TTC549 (cell line): ENCODE measurements at regions not wholly inside any gene's neighbourhood (a gene's known extent, or its start where the extent isn't known, plus 50 kb on each side); places are given as distances from the start of the nearest gene placed in this dataset.
A peak's percentile ranks its signal among the peaks of the same experiment; 100 is the strongest.
"Not testable (repeated sequence)": the region's sequence is repeated elsewhere in the genome, so short reads cannot be mapped to it uniquely, and the experiment has no call there.

Experiments used
- FAIRE-seq: peaks from 2 replicates; lab custom pipeline; 2012; peaks lifted over from hg19 to GRCh38; lab: Jason Lieb, UNC

DNA sequence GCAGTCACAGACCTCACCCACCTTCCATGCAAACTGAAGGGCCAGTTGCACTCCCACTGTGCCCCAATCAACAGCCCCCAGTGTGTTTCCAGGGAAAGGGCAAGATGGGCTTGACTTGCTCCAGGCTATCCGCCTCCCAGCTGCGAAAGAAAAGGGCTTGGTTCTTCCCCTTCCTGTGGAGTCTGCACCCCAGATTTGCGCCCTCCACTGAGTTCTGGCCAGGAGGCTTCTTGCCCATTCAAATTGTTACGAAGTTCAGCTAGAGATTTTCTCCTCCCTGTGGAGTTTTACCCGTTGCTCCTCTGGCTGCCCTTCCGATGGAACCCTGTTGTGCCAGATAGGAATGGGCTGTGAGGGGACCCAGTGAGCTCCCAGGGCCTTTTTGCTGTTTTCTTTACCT is 1096.9 kb upstream of the ALCAM start:
- FAIRE-seq = no peak

DNA sequence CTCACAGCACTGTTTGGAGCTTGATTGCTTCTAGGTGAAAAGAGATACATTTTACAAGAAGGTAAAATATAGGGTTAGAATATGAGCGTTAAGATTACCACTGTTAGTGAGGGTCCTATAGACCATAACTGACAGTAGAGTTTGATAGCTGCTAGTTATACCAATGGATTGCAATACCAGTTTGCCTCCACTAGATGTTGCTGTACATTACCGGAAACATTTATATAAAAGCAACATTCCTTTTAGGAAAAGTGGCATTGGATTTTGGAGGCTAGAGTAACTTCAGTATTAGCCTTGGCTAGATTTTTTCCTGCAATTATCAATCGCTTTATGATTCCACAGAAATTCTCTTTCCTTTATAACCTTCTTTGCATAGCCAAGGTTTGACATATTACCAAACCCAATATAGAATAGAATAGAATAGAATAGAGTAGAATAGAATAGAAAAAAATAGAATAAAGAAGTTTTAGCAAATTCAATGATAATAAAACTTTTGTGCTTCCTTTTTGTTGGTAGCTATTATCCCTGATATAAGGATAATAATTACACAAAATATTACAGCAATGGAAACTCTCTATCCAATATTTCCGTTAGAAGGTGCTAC is 1093.6 kb upstream of the ALCAM start:
- peak; percentile 15 for FAIRE-seq

DNA sequence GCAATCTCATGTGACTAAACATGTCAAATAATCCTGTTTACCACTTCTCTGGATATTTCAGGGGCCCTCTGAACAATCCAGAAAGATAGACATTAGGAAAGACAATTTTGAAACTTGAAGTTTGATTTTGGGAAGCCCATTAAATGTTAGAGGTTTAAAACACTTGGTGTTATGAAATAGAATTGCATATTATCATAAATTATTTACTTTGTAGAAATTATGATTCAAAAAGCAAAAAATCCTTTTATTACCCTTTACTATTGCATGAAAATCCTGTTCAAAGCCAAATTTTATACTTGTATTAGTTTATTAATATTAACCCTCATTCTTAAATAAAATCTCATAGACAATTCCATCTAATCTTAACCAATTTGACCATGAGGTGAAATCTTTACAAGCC is 1091.5 kb upstream of the ALCAM start:
- no peak for FAIRE-seq

GRCh38 chr3:104279617-104280016 is 1087.1 kb upstream of the ALCAM start:
- no peak for FAIRE-seq

DNA sequence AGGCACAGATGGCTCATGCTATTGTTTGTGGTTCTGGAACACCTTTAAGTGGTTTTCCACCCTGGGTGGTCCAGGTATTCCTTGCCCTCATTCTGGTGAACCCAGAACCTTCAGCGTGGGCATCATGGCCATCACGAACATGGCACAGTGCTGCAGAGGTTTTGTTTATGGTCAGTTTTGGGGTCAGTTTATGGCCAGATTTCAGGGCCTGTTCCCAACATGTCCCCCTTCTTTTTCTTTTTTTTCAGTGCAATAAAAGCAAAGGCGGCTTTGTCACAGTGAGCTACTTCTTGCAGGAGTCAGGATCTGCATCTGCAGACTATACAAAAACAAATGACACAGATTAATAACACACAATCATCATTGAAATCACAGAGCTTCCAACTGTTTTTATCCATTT is 1085.0 kb upstream of the ALCAM start:
- FAIRE-seq = no peak

DNA sequence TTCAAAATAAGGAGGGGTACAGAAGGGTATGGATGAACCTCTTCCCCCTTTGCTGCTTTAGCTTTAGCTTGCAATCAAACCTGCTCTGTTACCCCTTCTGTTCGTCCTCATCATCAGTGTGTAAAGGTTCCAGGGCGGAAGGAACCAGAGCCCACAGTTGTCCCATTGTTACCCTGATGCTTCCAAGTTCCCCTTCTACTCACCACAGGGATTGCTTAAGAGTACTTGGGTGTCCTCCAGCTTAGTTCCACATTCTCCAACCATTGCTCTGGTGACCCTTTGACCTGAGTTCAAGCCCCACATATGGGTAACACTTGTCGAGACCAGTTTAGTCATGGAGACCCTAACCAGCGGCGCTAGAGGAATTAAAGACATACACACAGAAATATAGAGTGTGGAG is 1080.1 kb upstream of the ALCAM start:
- FAIRE-seq = no peak

- no peak for FAIRE-seq
Observed at GRCh38 chr3:104291437-104291851, 1075.3 kb upstream of the ALCAM start.

DNA sequence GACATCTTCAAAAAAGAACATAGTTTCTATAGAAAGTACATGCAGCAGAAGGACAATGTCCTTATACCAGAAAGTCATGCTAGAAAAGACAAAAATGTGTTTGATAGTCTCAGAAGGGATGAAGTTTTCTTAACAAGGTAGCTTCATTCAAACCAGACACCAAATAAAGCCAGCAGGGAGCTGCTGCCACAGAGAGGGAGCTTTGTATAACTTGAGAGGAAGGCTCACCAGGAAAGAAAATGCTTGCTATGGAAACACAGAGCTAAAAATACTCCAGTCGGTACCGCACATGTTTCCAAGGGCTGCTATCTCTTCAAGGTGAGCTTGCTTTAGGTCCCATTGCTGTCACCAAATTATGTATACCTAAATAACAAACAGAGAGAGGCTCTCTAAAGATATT is 1074.8 kb upstream of the ALCAM start:
- FAIRE-seq = no peak

GRCh38 chr3:104297617-104298016 is 1069.1 kb upstream of the ALCAM start:
- no peak for FAIRE-seq

DNA sequence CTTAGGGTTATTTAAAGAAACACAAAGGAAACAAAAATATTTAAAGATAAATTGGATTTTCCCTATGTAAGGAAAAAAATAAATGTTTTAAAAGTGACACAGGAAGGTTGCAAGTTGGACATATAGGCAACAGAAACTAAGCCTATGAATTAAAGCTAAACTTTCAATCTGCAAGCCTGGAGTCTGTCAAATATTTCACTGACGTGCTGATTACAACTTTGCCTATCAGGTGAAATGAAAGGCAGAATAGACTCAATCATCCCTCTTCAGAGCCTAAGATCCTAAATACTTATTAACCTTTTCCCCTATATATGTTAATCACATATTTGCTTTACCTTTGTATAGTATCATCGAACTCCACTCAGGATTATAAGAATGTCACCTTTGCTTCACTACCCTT is 1068.0 kb upstream of the ALCAM start:
- FAIRE-seq = no peak

DNA sequence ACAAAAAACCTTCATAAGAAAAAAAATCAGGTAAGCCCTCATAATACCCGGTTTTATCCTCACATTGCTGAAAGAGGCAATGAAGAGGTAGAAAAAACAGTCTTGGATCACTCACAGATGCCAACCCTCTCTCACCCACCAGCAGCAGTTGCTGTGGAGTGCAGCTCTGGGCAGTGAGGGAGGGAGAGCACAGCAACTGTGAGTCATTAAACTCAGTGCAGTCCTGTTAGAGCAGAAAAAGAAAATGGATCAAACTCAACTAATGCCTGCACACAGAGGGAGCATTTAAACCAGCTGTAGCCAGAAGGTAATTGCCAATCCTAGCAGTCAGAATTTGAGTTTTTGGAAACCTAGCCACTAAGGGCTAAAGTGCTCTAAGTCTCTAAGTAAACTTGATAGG is 1050.6 kb upstream of the ALCAM start:
- FAIRE-seq = no peak

DNA sequence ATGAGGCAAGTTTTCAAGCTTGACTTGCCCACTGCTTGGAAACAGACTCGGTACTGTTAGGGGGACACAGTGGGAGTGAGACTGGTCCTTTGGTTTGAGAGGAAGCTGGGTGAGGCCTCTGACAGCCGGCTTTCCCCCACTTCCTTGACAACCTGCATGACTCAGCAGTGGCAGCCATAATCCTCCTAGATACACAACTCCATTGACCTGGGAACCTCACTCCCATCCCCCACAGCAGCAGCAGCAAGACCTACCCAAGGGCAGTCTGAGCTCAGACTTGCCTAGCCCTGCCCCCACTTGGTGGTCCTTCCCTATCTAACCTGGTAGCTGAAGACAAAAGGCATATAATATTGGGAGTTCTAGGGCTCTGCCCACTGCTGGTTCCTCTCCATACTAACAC is 1043.5 kb upstream of the ALCAM start:
- no peak for FAIRE-seq

GRCh38 chr3:104347291-104347690 is 1019.4 kb upstream of the ALCAM start:
- FAIRE-seq = no peak

DNA sequence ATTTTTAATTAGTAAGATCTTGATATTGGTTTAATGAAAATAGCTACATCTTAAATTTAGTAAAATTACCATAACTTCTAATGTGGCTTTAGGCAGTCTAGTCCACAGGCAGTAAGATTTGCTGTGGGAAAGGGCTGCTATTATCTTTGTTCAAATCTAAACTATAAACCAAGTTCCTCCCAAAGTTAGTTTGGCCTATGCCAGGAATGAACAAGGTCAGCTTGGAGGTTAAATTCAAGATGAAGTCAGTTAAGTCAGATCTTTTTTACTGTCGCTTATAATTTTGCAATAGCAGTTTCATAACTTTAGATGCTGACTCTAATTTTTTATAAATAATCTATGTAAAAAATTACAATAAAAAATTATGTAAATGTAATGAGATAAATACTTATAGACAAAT is 1016.9 kb upstream of the ALCAM start:
- FAIRE-seq = no peak

DNA sequence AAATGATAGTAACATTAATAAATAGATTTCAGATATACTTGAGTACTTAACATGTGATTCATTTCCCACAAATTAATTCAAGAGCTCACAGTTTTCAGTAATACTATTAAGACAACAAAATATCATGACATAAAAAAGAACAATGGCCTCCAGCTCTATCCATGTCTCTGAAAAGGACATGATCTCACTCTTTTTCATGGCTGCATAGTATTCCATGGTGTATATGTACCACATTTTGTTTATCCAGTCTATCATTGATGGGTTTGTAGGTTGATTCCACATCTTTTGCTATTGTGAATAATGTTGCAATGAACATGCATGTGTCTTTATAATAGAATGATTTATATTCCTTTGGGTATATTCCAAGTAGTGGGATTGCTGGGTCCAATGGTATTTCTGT is 1012.8 kb upstream of the ALCAM start:
- no peak for FAIRE-seq

DNA sequence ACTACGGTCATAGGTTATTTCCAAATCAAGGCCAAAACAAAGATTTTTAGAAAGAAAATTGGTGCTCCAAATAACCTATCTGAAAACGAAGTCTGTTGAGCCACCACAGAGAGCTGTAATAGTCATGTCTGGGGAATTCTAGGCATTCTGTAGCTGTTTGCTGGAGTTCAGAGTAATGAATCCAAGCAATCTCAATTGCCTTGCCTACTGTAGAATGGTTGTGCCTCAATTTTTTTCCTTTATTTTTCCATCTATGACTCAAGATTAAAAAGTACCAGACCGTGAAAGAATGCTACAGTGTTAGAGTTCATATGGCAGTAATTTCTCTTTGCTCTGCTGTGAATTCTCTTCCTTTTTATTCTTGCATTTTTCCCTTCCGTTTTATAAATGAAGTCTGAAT is 1007.2 kb upstream of the ALCAM start:
- FAIRE-seq = no peak

- no peak for FAIRE-seq
Observed at GRCh38 chr3:104360038-104360437, 1006.7 kb upstream of the ALCAM start.

- FAIRE-seq = not testable (repeated sequence)
Observed at GRCh38 chr3:104361748-104362147, 1005.0 kb upstream of the ALCAM start.

- FAIRE-seq = no peak
Observed at GRCh38 chr3:104362319-104362718, 1004.4 kb upstream of the ALCAM start.

DNA sequence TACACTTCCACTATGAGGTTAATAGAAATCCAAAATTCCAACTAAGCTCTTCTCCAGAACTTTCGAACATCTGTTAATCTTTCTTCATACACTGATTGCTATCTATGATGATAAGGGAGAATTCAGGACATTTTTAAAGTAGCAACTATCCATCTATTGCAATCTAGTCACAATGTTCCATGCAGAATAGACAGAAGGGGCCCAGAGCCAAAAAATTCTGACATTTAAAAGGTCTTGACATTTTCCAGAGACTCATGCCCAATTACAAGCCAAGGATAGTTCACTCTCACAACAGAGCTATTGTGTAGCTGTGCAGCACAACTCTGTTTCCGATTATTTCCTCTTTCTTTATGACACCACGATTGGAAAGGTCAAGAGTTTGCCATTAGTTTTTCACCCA is 999.7 kb upstream of the ALCAM start:
- no peak for FAIRE-seq

GRCh38 chr3:104368760-104369159 is 997.9 kb upstream of the ALCAM start:
- no peak for FAIRE-seq

GRCh38 chr3:104385421-104385820 is 981.3 kb upstream of the ALCAM start:
- FAIRE-seq = no peak

GRCh38 chr3:104388619-104389018 is 978.1 kb upstream of the ALCAM start:
- no peak for FAIRE-seq

DNA sequence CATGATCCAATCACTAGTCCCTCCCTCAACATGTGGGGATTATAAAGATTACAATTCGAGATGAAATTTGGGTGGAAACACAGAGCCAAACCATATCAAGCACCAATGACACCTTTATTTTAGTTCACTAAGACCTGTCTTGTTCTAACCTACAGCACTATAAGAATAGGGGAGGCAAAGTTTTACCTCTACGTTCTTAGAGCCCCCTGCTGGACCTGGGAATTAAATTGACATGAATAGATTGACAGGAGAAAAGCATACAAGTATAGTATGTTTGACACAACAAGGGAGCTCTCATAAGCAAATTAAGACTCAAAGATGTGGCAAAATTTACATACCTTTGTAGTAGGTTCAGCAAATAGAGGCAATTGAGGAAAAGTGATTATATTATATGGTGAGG is 974.4 kb upstream of the ALCAM start:
- no peak for FAIRE-seq
